NOMO-1 treated with dmso at 0.1 percent for 144 hours (cell line): ENCODE measurements at regions not wholly inside any gene's neighbourhood (a gene's known extent, or its start where the extent isn't known, plus 50 kb on each side); places are given as distances from the start of the nearest gene placed in this dataset.
"Not testable (repeated sequence)": the region's sequence is repeated elsewhere in the genome, so short reads cannot be mapped to it uniquely, and the experiment has no call there.

Experiments used
- DNase-seq: peaks from one replicate; lab custom pipeline; 2025; ENCODE audit not compliant: unreplicated experiment; lab: John Stamatoyannopoulos, UW

DNA sequence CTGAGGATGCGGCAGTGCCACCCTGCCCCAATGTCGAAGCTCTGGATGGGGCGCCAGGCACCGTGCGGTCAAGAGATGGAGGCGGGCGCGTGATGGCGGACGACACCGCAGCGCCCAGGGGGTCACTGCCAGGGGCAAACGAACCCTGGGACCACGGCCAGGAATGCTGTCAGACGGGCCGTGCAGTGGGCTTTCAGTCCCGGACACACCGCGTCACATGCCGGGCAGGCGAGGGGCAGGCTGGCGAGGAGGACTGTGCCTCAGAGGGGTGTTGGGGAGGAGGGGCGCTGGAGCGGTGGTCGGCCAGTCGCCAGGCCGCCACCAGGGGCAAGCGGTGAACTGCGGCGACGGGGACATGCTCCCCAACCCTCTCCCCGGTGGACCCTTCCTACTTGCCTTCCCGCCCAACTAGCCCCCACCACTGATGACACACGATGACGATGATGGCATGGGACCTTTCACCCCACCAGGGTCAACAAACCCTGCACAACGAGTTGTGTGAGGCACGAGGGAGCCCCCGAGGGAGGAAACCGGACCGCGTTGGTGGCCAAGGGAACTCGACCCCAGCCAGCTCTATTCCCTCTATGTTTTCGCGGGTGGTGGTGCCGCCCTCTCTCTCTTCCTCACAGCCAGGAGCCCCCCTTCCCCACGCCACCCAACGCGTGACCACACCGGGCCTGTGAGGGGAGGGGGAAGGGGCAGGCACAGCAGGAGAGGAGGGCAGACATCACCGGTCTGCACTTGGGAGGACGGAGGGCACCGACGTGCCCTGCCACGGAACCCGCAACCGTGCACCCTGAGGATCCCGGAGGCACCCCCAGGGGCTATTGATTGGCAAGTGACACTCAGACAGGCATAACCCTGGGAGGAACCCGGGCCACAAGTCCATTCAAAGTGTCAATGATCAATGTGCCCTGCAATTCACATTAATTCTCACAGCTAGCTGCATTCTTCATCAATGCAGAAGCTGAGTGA is 1960.9 kb upstream of the DEFB115 start:
- no peak for DNase-seq

DNA sequence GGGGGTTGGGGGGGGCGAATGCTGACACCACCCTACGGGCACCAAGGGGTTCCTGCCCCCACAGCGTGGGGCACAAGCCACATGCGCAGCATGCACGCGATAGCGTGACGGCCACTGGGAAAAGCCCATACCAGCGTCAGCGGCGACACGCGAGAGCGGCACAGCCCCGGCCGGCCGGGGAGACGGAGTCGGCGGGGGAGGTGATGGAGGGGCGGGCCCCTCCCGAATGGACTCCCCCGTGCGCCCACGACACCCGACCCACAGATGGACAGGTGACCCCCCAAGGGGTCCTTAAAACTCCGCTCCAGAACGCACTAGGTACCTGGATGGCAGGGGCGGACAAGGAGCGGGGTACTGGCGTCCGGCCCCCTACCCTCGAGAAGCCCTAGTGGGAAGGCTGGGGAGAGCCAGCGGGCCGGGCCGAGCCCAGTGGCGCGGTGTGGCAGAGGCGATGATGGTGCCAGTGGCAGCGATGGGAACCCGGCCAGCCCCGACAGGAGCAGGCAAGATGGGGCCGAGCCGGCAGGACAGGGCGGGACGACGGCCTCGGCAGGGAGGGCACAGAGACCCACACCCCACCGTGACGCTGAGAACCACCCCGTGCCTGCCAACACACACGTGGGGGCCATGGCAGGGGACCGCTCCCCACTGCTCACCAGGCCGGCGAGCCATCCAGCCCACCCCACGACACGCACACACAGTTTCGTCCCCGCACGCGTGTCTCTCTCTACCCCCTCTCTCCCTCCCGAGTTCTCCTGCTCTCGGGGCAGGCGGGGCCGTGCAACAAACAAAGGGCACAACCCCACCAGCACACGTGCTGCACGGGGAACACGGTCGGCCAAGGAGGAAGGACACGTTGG is 1959.8 kb upstream of the DEFB115 start:
- no peak for DNase-seq

DNA sequence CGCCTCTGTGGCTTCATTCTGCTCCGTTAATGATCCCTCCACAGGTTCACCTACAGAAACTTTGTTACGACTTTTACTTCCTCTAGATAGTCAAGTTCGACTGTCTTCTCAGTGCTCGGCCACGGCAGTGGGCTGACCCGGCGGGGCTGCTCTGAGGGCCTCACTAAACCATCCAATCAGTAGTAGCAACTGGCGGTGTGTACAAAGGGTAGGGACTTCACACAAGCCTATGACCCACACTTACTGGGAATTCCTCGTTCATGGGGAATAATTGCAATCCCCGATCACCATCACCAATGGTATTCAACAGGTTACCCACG is 1959.2 kb upstream of the DEFB115 start:
- DNase-seq = no peak

DNA sequence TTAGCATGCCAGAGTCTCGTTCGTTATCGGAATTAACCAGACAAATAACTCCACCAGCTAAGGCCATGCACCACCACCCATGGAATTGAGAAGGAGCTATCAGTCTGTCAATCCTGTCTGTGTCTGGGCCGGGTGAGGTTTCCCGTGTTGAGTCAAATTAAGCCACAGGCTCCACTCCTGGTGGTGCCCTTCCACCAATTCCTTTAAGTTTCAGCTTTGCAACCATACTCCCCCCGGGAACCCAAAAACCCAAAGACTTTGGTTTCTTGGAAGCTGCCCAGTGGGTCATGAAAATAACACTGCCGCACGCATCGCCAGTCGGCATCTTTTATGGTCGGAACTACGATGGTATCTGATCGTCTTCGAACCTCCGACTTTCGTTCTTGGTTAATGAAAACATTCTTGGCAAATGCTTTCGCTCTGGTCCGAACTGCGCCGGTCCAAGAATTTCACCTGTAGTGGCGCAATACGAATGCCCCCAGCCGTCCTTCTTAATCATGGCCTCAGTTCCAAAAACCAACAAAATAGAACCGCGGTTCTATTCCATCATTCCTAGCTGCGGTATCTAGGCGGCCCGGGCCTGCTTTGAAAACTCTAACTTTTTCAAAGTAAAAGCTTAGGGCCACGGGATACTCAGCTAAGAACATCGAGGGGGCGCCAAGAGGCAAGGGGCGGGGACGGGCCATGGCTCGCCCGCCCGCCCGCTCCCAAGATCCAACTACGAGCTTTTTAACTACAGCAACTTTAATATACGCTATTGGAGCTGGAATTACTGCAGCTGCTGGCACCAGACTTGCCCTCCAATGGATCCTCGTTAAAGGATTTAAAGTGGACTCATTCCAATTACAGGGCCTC is 1958.5 kb upstream of the DEFB115 start:
- DNase-seq = no peak

DNA sequence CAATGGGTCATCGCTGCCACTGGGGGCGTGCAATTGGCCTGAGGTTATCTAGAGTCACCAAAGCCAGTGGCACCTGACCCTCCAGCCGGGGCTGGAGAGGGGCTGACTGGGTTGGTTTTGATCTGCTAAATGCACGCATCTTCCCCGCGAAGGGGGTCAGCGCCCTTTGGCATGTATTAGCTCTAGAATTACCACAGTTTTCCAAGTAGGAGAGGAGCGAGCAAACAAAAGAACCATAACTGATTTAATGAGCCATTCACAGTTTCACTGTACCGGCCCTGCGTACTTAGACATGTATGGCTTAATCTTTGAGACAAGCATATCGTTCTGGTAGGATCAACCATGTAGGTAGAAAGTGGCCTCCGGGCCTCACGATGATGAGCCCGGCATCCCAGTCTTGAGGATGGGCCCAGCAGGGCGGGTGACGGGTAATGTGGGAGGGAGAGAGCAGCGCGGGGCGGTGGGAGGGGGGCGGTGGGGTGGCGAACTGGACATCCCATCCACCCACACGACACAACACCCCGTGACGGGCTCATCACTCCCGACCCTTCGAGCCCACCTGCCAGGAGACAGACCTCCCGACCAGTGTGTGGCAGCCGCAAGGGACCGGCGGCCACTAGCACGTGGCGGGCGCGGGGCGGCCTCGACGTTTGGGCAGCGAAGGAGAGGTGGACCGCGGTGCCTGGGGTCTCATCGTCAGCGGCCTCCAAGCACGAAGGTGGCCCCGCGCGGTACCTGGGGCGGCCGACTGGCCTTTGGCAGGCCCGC is 1957.5 kb upstream of the DEFB115 start:
- no peak for DNase-seq

DNA sequence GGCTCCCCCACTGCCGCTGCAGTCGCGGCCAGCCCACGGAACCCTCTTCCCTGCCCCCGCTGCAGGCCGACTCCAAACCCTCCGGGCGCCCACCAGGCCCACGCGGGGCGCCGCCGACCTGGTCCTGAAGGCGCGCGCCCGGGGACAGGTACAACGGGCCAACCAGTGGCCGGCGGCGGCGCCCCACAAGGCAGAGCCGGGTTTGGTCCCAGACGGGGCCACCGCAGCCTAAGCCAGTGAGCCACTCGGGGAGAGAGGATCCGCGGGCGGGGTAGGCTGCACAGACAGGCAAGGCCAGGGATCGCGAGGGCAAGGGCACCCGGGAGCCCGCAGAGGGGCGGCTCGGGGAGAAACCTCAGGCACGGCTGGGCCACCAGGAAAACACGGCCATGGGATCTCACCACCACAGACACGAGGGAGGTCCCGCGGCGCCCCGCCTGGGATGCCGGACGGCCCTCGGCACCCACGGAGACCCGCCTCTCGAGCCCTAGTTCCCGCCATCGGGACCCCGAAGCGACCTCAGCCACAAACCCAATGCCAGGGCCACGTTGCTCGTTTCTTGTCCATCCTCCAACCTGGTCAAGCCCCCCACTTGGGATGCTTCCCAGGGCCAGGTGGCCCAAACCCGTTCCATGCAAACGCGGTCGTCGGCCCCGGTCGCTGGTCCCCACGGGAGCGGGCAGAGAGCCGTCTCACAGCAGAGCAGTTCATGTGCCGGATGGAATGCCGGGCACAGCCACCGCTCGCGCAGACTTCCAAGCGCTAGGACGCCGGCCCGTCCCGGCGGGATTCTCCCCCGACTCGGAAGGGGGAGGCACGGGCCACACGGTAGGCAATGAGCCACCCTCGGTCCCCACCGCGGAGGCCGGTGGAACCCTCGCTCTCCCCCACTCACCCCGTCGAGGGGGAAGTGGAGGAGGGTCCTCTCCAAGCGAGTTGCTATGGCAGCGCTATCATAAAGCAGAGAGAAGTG is 1956.6 kb upstream of the DEFB115 start:
- DNase-seq = no peak

DNA sequence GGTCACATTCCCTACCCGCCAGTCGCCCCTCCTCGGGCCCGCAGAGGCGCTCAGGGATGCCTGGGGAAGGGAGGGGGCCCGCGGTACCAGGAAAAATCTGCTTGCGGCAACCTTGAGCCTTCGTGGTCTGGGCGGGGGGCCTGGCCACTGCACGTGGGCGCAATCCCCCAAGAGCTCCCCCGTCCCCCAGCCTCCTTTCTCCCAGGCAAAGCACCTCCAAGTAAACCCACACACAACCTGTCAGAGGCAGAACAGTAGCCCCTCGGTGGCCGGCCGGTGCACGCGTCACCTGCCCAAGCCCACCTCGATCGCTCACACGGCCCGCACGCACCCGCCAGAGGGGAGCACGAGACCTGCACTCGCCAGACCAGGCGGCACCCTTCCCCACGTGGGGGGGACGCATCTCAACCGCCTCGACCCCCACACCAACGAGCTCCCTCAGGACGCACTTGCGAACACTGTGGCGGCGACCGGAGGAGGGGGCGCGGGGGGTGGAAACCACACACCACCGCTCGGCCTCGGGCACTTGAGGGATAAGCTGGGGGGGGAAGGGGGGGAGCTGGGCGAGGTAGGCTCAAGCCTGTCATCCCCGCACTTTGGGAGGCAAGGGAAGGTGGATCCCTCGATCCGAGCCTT is 1955.7 kb upstream of the DEFB115 start:
- no peak for DNase-seq

DNA sequence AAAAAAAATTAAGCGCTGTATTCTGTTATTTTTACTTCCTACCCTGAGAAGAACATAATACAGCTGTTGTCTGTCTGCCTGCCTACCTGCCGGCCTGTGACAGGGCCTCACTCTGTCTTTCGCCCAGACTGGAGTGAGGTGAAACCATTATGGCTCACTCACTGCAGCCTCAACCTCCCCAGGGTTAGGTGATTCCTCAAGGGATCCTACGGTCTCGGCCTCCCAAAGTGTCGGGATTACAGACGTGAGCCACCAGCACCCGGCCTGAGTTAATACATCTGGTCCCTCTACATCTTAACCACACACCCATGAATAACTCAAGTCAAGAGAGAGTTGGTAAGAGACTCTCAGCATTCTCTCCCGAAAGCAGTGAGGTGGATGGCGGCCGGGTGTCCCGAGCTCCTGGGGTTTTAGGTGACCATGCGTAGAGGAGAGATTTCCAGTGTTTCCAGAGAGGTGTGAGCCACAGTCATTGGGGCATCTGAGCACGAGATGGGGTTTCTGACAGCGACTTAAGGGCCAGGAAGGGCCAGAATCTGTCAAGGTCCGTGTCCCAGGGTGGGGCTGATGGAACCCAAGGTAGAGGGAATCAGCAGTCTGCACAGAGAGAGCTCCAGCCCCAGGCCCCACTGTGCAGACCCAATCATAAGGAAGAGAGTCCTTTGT is 1954.4 kb upstream of the DEFB115 start:
- DNase-seq = no peak

DNA sequence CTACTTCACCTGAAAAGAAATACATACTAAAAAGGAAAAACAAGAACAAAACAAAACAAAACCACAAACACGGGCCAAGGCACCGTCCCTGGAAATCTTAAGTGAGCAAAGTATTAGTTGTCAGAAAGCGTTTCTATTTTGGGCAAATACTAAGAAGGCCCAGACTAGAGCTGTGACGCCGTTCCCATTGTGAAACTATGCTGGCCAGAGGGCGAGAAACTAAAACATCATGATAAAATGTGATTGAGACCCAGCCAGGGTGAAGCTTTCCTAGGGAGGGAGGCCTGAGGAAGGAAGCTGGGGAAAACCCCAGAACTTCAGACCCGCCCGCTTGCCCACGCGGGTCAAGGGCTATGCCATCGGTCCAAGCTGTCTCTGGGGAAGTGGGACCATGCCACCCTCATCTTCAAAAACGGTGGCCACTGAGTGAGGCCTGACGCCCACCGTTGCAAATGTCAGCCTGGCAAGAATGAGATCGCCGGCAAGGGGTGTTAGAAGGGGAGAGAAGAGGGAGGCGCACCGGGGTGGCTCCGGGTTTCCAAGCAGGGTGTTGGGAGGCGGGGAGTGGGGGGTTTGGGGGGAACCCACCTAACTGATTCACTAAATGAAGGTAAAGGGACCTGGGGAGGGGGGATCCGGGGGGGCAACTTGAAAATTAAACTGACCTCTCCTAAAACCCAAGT is 1950.9 kb upstream of the DEFB115 start:
- DNase-seq = no peak

DNA sequence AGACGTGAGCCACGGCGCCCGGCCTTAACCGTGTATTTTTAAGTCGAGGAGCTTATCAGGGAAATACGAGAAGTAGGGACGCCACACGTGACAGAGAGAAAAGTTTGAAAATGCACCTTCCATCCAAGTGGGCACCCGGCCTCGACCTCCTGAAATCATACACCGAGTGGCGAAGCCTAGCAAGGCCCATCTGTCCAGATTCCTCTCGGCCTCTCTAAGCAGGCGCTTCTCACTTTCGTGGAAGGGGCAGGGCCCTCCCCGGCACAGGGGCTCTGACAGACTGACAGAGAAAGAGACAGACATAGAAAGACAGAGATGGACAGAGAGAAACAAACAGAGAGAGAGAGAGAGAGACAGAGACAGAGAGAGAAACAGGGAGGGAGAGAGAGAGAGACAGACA is 1950.0 kb upstream of the DEFB115 start:
- DNase-seq = not testable (repeated sequence)

DNA sequence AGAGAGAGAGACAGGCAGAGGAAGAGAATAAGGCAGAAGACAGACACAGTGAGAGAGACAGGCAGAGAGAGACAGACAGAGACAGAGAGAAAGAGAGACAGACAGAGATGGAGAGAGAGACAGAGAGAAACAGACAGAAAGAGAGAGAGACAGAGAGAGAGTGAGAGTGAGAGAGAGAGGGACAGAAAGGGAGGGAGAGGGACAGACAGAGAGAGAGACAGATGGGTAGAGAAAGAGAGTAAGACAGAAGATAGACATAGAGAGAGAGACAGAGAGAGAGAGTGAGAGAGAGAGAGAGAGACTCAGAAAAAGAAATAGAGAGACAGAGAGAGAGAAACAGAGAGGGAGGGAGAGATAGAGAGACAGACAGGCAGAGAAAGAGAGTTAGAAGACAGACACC is 1948.5 kb upstream of the DEFB115 start:
- DNase-seq = not testable (repeated sequence)

DNA sequence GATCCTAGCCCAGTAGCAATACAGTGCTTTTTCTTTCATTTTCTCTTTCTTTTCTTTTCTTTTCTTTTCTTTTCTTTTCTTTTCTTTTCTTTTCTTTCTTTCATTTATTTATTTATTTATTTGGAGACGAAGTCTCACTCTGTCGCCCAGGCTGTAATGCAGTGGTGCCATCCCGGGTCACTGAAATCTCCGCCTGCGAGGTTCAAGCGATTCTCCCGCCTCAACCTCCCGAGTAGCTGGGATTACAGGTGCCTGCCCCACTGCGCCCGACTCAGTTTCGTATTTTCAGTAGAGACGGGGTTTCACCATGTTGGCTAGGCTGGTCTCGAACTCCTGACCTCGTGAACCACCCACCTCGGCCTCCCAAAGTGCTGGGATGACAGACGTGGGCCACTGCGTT is 1948.0 kb upstream of the DEFB115 start:
- not testable (repeated sequence) for DNase-seq

DNA sequence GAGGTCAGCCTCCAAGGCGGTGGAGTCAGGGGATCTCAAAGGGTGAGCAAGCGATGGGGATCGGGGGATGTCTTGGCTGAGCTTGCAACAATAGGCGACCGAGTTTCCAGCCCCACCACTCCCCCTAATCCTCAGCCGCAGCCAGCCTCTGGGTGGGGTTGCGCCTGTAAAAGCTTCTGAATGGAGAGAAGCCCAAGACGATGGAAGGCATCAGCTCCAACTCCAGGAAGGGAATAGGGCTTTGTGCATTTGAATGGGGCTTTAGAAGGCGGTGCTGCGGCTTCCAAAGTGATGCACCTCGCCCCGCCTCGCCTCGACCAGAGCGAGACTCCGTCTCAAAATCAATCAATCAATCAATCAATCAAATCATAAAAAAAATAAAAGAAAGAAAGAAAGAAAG is 1946.4 kb upstream of the DEFB115 start:
- not testable (repeated sequence) for DNase-seq

DNA sequence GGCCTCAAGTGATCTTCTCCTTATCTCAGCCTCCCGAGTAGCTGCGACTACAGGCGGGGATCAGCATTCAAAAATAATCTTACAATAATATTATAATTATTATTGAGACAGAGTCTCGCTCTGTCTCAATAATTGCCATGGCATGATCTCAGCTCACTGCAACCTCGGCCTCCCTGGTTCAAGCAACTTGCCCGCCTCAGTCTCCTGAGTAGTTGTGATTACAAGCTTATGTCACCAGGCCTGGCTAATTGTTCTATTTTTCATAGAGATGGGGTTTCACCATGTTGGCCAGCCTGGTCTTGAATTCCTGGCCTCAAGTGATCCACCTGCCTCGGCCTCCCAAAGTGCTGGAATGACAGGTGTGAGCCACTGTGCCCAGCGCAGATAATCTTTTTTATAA is 1944.8 kb upstream of the DEFB115 start:
- DNase-seq = not testable (repeated sequence)

DNA sequence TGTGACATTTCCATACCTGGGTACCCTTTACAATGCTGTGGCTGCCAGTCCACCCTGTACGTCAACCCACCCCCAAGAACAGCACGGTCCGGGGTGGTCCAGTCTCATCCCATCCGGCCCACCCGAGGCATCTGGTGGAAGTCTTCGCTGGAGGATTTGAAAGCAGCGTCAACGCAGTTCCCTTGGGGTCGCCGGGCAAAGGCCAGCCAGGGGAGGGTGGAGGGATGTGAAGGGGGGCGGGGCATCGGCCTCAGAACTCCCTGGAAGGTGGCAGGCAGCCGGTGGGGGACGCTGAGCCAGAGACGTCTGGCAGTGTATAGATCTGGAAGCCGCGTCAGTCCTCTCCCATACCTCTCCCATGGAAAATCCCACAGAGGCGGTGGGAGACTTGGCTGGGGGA is 1944.0 kb upstream of the DEFB115 start:
- no peak for DNase-seq

DNA sequence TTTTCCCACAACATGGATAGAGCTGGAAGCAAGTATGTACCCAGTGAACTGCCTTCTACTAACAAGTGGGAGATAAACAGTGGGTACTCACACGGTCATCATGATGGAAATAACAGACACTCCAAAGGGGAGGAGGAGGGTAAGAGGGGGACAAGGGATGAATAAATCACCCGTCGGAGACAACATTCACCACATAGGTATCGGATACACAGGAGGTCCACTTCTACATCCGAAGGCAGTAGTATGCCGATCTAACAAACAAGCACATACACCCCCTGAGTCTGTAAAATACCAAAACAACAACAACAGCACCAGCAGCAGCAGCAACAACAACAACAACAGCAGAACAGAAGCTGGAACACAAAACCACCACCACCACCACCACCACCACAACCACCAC is 1943.2 kb upstream of the DEFB115 start:
- DNase-seq = no peak

DNA sequence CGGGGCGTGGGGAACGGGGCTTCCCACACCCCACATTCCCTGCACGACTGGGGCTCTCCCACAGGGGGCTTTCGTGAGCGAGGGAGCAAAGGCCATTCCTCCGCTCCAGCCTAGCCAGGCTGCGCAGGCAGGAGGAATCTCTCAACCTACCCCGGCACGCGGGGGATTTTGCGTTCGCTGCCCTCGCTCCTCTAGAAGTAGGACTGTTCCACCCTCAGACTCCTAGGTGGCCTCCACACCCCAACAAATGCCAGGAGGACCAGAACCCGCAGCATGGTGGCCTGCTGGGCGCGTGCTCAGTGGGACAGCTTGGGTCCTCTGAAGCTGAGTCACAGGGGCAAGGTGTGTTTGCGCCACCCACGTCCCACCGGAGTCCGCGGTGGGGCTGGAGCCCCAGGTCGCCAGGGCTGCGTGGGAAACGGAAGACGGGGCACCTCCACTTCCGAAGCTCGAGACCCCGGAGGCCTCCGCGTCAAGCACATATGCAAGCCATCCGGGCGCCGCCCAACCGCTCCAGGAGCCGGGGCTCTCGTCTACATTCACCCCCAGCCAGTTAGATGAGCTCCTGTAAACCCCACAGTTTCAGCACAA is 1938.5 kb upstream of the DEFB115 start:
- no peak for DNase-seq
